D721Med (cell line): ENCODE measurements at regions not wholly inside any gene's neighbourhood (a gene's known extent, or its start where the extent isn't known, plus 50 kb on each side); places are given as distances from the start of the nearest gene placed in this dataset.

ENCODE experiments used
- DNase-seq: peaks from one replicate; pipeline ENCODE4 v3.0.0; 2011; ENCODE audit warnings: low spot score; ENCODE audit not compliant: insufficient read length
- FAIRE-seq: peaks from 2 replicates; lab custom pipeline; 2011; peaks lifted over from hg19 to GRCh38; lab: Jason Lieb, UNC
- TF ChIP-seq, protein P1 (sequence below): IDR thresholded peaks from 2 replicates; pipeline ENCODE4 v1.5.1; 2012; ENCODE audit warnings: mild to moderate bottlenecking, control low read depth; ENCODE audit not compliant: insufficient read depth; ENCODE audit errors: missing control alignments

GRCh38 chr5:67999391-67999790 lies 216.2 kb upstream of the PIK3R1 start:
- TF ChIP-seq, protein P1, sequence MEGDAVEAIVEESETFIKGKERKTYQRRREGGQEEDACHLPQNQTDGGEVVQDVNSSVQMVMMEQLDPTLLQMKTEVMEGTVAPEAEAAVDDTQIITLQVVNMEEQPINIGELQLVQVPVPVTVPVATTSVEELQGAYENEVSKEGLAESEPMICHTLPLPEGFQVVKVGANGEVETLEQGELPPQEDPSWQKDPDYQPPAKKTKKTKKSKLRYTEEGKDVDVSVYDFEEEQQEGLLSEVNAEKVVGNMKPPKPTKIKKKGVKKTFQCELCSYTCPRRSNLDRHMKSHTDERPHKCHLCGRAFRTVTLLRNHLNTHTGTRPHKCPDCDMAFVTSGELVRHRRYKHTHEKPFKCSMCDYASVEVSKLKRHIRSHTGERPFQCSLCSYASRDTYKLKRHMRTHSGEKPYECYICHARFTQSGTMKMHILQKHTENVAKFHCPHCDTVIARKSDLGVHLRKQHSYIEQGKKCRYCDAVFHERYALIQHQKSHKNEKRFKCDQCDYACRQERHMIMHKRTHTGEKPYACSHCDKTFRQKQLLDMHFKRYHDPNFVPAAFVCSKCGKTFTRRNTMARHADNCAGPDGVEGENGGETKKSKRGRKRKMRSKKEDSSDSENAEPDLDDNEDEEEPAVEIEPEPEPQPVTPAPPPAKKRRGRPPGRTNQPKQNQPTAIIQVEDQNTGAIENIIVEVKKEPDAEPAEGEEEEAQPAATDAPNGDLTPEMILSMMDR = no peak
- FAIRE-seq = no peak
- no peak for DNase-seq

- TF ChIP-seq, protein P1 = no peak
- DNase-seq (no peak), FAIRE-seq (no peak)
Observed at GRCh38 chr5:67998709-67999261, 216.8 kb upstream of the PIK3R1 start.

DNA sequence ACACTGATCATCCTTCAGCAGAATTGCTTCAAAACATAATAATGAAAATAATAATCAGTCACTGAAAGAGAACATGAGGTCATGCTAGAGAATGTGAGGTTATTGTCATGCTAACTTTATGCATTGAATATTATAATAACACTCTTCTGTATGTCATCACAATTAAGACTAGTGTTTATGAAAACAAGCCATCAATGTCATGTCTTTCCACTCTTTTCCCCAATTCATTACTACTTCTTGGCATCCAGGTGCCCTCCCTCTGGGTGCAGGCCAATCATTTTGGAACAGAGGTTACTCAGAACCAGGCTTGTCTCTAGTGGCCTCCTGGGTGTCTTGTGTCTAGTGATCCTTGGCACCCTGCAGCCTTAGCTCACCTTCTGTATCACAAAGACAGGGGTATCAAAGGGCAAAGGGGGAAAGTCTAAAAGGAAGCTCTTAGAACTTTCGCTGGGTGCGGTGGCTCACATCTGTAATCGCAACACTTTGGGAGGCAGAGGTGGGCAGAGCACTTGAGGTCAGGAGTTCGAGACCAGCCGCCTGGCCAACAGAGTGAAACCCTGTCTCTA lies 217.6 kb upstream of the PIK3R1 start:
- FAIRE-seq = no peak
- TF ChIP-seq, protein P1 = no peak
- no peak for DNase-seq

DNA sequence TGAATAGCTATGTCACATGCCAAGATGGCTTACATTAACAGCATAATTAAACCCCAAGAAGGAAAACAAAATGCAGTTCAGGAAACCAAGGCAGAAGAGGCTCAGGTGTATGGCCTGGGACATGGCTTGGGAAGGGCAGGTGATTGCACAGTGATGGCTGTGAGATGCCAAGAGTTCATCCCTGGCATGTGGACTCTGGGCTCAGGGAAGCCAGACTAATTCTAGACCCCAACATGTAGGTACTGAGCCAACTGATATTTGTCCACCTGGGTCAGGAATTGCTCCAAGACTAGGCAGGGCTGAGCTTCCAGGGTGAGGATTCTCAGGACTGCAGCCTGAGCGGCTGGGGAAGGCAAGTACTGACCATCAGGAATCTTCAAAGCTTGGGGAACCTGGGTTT lies 218.4 kb upstream of the PIK3R1 start:
- TF ChIP-seq, protein P1 = no peak
- FAIRE-seq (no peak), DNase-seq (no peak)

- FAIRE-seq = no peak
- TF ChIP-seq, protein P1 = no peak
- no peak for DNase-seq
Observed at GRCh38 chr5:67996596-67996995, 219.0 kb upstream of the PIK3R1 start.

DNA sequence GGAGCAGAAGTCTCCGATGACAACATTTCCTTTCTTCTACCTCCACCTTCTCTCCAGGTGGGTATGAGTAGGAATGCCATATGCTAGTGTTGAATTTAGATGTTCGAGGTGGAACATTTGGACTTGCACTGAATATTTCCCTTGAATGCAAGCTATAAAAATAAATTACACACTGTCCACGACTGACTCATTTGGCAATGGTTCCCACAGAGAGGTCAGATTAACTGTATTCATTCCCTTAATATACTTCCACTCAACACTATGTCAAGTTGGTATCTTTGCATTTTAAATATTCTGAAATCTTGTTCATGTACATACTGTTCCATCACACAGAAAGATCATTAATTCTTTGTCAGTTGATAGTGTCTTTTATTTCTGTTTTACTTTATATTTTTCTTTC lies 222.6 kb upstream of the PIK3R1 start:
- TF ChIP-seq, protein P1 = no peak
- DNase-seq = no peak
- no peak for FAIRE-seq

DNA sequence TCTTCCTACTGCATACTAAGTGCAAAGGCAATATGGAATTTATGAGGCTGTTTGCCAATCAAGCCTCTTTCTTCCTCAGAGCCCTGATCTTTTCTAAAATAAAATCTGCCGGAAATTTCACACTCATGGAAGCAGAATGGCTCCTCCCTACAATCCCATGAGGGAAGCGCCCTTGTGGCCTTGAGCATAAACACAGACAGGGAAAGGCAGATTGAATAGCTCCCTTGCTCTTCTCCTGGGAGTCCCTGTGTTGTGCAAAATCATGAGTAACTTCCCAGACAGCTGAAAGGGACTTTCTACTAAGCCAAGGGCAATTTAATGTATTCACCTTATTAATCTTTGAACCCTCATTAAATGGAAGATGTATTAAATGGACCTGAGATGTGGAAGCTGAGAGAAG lies 226.1 kb upstream of the PIK3R1 start:
- DNase-seq = no peak
- TF ChIP-seq, protein P1 = no peak
- no peak for FAIRE-seq
